C4-2B (cell line): ENCODE measurements at regions not wholly inside any gene's neighbourhood (a gene's known extent, or its start where the extent isn't known, plus 50 kb on each side); places are given as distances from the start of the nearest gene placed in this dataset.

Source experiments
- ZFX ChIP-seq: fragments of 450-650 bp; IDR thresholded peaks from 2 replicates; pipeline ENCODE4 v1.6.1; 2017
- TF ChIP-seq, protein P1 (sequence below): fragments of 450-650 bp; conservative IDR thresholded peaks from 2 replicates; pipeline ENCODE4 v1.5.1; 2017; ENCODE audit warnings: mild to moderate bottlenecking

- TF ChIP-seq, protein P1, sequence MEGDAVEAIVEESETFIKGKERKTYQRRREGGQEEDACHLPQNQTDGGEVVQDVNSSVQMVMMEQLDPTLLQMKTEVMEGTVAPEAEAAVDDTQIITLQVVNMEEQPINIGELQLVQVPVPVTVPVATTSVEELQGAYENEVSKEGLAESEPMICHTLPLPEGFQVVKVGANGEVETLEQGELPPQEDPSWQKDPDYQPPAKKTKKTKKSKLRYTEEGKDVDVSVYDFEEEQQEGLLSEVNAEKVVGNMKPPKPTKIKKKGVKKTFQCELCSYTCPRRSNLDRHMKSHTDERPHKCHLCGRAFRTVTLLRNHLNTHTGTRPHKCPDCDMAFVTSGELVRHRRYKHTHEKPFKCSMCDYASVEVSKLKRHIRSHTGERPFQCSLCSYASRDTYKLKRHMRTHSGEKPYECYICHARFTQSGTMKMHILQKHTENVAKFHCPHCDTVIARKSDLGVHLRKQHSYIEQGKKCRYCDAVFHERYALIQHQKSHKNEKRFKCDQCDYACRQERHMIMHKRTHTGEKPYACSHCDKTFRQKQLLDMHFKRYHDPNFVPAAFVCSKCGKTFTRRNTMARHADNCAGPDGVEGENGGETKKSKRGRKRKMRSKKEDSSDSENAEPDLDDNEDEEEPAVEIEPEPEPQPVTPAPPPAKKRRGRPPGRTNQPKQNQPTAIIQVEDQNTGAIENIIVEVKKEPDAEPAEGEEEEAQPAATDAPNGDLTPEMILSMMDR, result no peak
- TF ChIP-seq ZFX, result no peak
These were observed 193.0 kb downstream of the ACKR3 start for GRCh38 chr2:236762628-236763027.
